DND-41 (cell line): ENCODE measurements at regions not wholly inside any gene's neighbourhood (a gene's known extent, or its start where the extent isn't known, plus 50 kb on each side); places are given as distances from the start of the nearest gene placed in this dataset.

Experiments
- CTCF ChIP-seq: IDR thresholded peaks from 2 replicates; pipeline ENCODE4 v1.5.1; 2012; ENCODE audit warnings: borderline replicate concordance, low read length, moderate library complexity, mild to moderate bottlenecking; ENCODE audit not compliant: poor library complexity, severe bottlenecking; ENCODE audit errors: extremely low read depth
- EZH2 ChIP-seq: IDR thresholded peaks from 3 replicates; pipeline ENCODE4 v1.6.1; 2012; ENCODE audit warnings: borderline replicate concordance, low read depth, mild to moderate bottlenecking, moderate library complexity, low read length, inconsistent platforms; ENCODE audit not compliant: severe bottlenecking

- TF ChIP-seq EZH2 (no peak), CTCF (no peak)
Measured at GRCh38 chr4:106486533-106486932, 118.0 kb upstream of the GIMD1 start.
